H1 (cell line): ENCODE measurements at regions not wholly inside any gene's neighbourhood (a gene's known extent, or its start where the extent isn't known, plus 50 kb on each side); places are given as distances from the start of the nearest gene placed in this dataset.

ENCODE experiments used
- ASH2L ChIP-seq: fragments of 200-600, 300-600 bp; sonication (generic); IDR thresholded peaks from one replicate; pipeline ENCODE4 v1.7.1; 2017; ENCODE audit warnings: low read length
- CBX5 ChIP-seq: fragments of 300-800, 300-1000 bp; sonication (generic); IDR thresholded peaks from 2 replicates; pipeline ENCODE4 v1.7.1; 2016; ENCODE audit warnings: antibody characterized with exemption, low read length, low read depth
- CEBPB ChIP-seq: IDR thresholded peaks from 2 replicates; pipeline ENCODE4 v1.6.1; 2012; ENCODE audit warnings: low read depth, low read length
- CHD7 ChIP-seq: fragments of 300-600 bp; sonication (generic); IDR thresholded peaks from 2 replicates; pipeline ENCODE4 v1.7.1; 2012; ENCODE audit warnings: low read length, moderate library complexity, mild to moderate bottlenecking, inconsistent platforms; ENCODE audit not compliant: insufficient replicate concordance
- CTBP2 ChIP-seq: IDR thresholded peaks from 2 replicates; pipeline ENCODE4 v1.7.0; 2011; ENCODE audit warnings: borderline replicate concordance, mild to moderate bottlenecking, moderate library complexity, mixed read lengths, low read length; ENCODE audit not compliant: insufficient read depth, insufficient read length
- JUN ChIP-seq: IDR thresholded peaks from 2 replicates; pipeline ENCODE4 v1.6.1; 2011; ENCODE audit warnings: low read depth, mild to moderate bottlenecking, improper control_type of control experiment, low read length
- JUND ChIP-seq: IDR thresholded peaks from 2 replicates; pipeline ENCODE4 v1.6.1; 2011; ENCODE audit warnings: mild to moderate bottlenecking, improper control_type of control experiment, low read length
- NANOG ChIP-seq: IDR thresholded peaks from 2 replicates; pipeline ENCODE4 v1.6.1; 2011; ENCODE audit warnings: low read length, low read depth, mild to moderate bottlenecking, inconsistent platforms; ENCODE audit not compliant: insufficient read depth, poor library complexity, severe bottlenecking
- PHF8 ChIP-seq: fragments of 200-600 bp; sonication (generic); conservative IDR thresholded peaks from 2 replicates; pipeline ENCODE4 v1.7.1; 2012; ENCODE audit warnings: low read depth, mild to moderate bottlenecking, inconsistent platforms, low read length, moderate library complexity
- SIRT6 ChIP-seq: IDR thresholded peaks from one replicate; pipeline ENCODE4 v1.7.1; 2012; ENCODE audit warnings: low read length, inconsistent platforms
- SP2 ChIP-seq: IDR thresholded peaks from 2 replicates; pipeline ENCODE4 v1.6.1; 2012; ENCODE audit warnings: mild to moderate bottlenecking, low read length, inconsistent platforms
- SP4 ChIP-seq: IDR thresholded peaks from 2 replicates; pipeline ENCODE4 v1.6.1; 2012; ENCODE audit warnings: low read length, inconsistent platforms
- TF ChIP-seq, protein P1 (sequence below): IDR thresholded peaks from 2 replicates; pipeline ENCODE4 v1.6.1; 2012; ENCODE audit warnings: inconsistent platforms

GRCh38 chr15:26070095-26070532, 207.0 kb upstream of the ATP10A start (continued):
- no peak for TF ChIP-seq CHD7
- TF ChIP-seq SIRT6 = no peak
- TF ChIP-seq PHF8 = no peak
- no peak for TF ChIP-seq ASH2L
- TF ChIP-seq JUN = no peak
- TF ChIP-seq, protein P1, sequence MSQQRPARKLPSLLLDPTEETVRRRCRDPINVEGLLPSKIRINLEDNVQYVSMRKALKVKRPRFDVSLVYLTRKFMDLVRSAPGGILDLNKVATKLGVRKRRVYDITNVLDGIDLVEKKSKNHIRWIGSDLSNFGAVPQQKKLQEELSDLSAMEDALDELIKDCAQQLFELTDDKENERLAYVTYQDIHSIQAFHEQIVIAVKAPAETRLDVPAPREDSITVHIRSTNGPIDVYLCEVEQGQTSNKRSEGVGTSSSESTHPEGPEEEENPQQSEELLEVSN = no peak
- TF ChIP-seq CBX5 = no peak
- no peak for TF ChIP-seq SP4
- TF ChIP-seq SP2 = no peak
- TF ChIP-seq JUND = no peak
- no peak for TF ChIP-seq CTBP2
- TF ChIP-seq NANOG = no peak
- TF ChIP-seq CEBPB = no peak
